ENCODE measurements at regions not wholly inside any gene's neighbourhood (a gene's known extent, or its start where the extent isn't known, plus 50 kb on each side); places are given as distances from the start of the nearest gene placed in this dataset.

- Histone ChIP-seq H2AFZ (ENCODE audit: low read length) (no peak overlapping the region), H4K20me1 (ENCODE audit: insufficient read depth, low read length) (no peaks in the 10 kb centered on the region), H3K27ac (ENCODE audit: extremely low read length, insufficient read depth, low read length) (no peak overlapping the region), H3K4me3 (replicated peaks in 1 of 3; ENCODE audit: insufficient read depth in 1 of 3, low read depth in 2 of 3, low read length in 3 of 3) (no peak overlapping the region), H3K9ac (ENCODE audit: insufficient read depth, low read depth, low read length) (no peak overlapping the region), H3K4me2 (ENCODE audit: low read depth, low read length) (no peak overlapping the region), H3K36me3 (replicated peaks in 1 of 2; ENCODE audit: control insufficient read depth in 1 of 2, insufficient read depth in 2 of 2, low read length in 2 of 2) (no peaks in the 10 kb centered on the region), H3K79me2 (ENCODE audit: insufficient read depth, low read length) (no peaks in the 10 kb centered on the region), H3K9me3 (ENCODE audit: low read length) (peaks cover 90% of the 10 kb centered on the region), H3K27me3 (ENCODE audit: control insufficient read depth in 1 of 2, insufficient read depth in 2 of 2, low read length in 2 of 2) (no peaks in the 10 kb centered on the region), H3K4me1 (ENCODE audit: insufficient read depth, low read length) (no peaks in the 10 kb centered on the region)
- TF ChIP-seq SRF (IDR thresholded peaks at IDR 0.05; ENCODE audit: low read depth, low read length): no peak
- no peak for TF ChIP-seq ZNF446 (CRISPR knock-in tag; IDR thresholded peaks at IDR 0.05)
- no peak for TF ChIP-seq TIGD3 (CRISPR knock-in tag; IDR thresholded peaks at IDR 0.05; ENCODE audit: borderline replicate concordance)
- no peak for TF ChIP-seq ZNF101 (CRISPR knock-in tag; IDR thresholded peaks at IDR 0.05; ENCODE audit: borderline replicate concordance, low read depth)
- no peak for TF ChIP-seq KDM5A (IDR thresholded peaks at IDR 0.05; ENCODE audit: borderline replicate concordance, low read length)
- no peak for TF ChIP-seq IRF2 (CRISPR knock-in tag; IDR thresholded peaks at IDR 0.05)
- no peak for TF ChIP-seq ZNF737 (CRISPR knock-in tag; IDR thresholded peaks at IDR 0.05; ENCODE audit: borderline replicate concordance)
- no peak for TF ChIP-seq TCF7L2 (IDR thresholded peaks at IDR 0.05; ENCODE audit: low read depth, low read length)
- 26% methylated on average over 3 of the region's 3 CpGs for WGBS (ENCODE audit: low lambda C conversion rate)
- FAIRE-seq: no peak
- in situ Hi-C loops (cut with HindIII; ENCODE audit: extremely low pct_ligation_motif_present, low pct_unique_long_range_greater_than_20kb): no loop called here
- DNase-seq (ENCODE audit: low spot score): no peak
- ChIA-PET CTCF (ENCODE audit: low intra/inter-chr PET ratio, low total read pairs) (no interaction called here), POLR2A (no interaction called here)
- intact Hi-C loops (cut with micrococcal nuclease; ENCODE audit: unreplicated experiment): no loop called here
- no peak for ATAC-seq
- BruUV-seq (replicated peaks): no TSS peak
Observed at GRCh38 chr17:69912805-69913204, 162.2 kb upstream of the KCNJ16 start.

- Histone ChIP-seq H2AFZ (ENCODE audit: low read length) (no peak overlapping the region), H4K20me1 (ENCODE audit: insufficient read depth, low read length) (no peaks in the 10 kb centered on the region), H3K4me1 (ENCODE audit: insufficient read depth, low read length) (no peaks in the 10 kb centered on the region), H3K4me2 (ENCODE audit: low read depth, low read length) (no peak overlapping the region), H3K27ac (ENCODE audit: extremely low read length, insufficient read depth, low read length) (no peak overlapping the region), H3K79me2 (ENCODE audit: insufficient read depth, low read length) (no peaks in the 10 kb centered on the region), H3K36me3 (replicated peaks in 1 of 2; ENCODE audit: control insufficient read depth in 1 of 2, insufficient read depth in 2 of 2, low read length in 2 of 2) (no peaks in the 10 kb centered on the region), H3K9ac (ENCODE audit: insufficient read depth, low read depth, low read length) (no peak overlapping the region), H3K27me3 (ENCODE audit: control insufficient read depth in 1 of 2, insufficient read depth in 2 of 2, low read length in 2 of 2) (no peaks in the 10 kb centered on the region), H3K9me3 (ENCODE audit: low read length) (peaks cover 90% of the 10 kb centered on the region), H3K4me3 (replicated peaks in 1 of 3; ENCODE audit: insufficient read depth in 1 of 3, low read depth in 2 of 3, low read length in 3 of 3) (no peak overlapping the region)
- in situ Hi-C loops (cut with HindIII; ENCODE audit: extremely low pct_ligation_motif_present, low pct_unique_long_range_greater_than_20kb): no loop called here
- BruUV-seq (replicated peaks): no TSS peak
- POLR2A ChIA-PET: no interaction called here
- no peak for FAIRE-seq
- CTCF ChIA-PET (ENCODE audit: low intra/inter-chr PET ratio, low total read pairs): no interaction called here
- WGBS (ENCODE audit: low lambda C conversion rate): 11% methylated on average over 2 of the region's 2 CpGs
- intact Hi-C loops (cut with micrococcal nuclease; ENCODE audit: unreplicated experiment): no loop called here
- DNase-seq (ENCODE audit: low spot score): no peak
- no peak for TF ChIP-seq TGIF2 (CRISPR knock-in tag; IDR thresholded peaks at IDR 0.05)
- no peak for TF ChIP-seq RBAK (CRISPR knock-in tag; IDR thresholded peaks at IDR 0.05)
- no peak for TF ChIP-seq NFYC (CRISPR knock-in tag; IDR thresholded peaks at IDR 0.05)
- no peak for TF ChIP-seq ZNF333 (CRISPR knock-in tag; IDR thresholded peaks at IDR 0.05; ENCODE audit: borderline replicate concordance)
- TF ChIP-seq ZSCAN29 (CRISPR knock-in tag; conservative IDR thresholded peaks at IDR 0.05): no peak
- TF ChIP-seq AGO1 (IDR thresholded peaks at IDR 0.05; ENCODE audit: low read depth, low read length, poor library complexity, severe bottlenecking): no peak
- no peak for ATAC-seq
Observed at GRCh38 chr17:69913216-69913615, 161.8 kb upstream of the KCNJ16 start.

Measured in HepG2 (cell line).